ENCODE measurements at regions not wholly inside any gene's neighbourhood (a gene's known extent, or its start where the extent isn't known, plus 50 kb on each side); places are given as distances from the start of the nearest gene placed in this dataset.

DNA sequence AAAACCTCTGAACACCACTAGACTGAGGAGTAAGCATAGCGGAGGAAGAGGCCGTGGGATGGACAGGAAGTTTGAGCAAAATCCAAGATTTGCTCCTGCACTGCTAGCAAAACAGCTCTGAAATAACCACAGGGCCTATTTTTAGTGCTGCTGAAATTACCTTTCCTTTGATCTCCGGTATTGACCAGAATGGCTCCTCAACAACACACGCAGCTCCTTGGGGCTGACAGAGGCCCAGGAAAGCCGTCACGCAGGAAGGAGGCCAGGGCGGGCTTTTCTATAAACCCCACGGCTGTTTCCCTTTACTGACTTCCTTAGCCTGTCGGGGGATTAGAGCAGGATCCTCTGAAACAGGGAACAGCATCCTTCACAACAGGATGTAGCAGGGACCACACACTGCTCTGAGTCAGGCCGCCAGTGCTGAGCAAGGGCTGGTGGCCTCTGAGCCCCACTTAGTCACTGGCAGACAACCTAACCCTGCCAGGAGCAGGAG lies 80.8 kb upstream of the LCLAT1 start:
- TF ChIP-seq, protein P1, sequence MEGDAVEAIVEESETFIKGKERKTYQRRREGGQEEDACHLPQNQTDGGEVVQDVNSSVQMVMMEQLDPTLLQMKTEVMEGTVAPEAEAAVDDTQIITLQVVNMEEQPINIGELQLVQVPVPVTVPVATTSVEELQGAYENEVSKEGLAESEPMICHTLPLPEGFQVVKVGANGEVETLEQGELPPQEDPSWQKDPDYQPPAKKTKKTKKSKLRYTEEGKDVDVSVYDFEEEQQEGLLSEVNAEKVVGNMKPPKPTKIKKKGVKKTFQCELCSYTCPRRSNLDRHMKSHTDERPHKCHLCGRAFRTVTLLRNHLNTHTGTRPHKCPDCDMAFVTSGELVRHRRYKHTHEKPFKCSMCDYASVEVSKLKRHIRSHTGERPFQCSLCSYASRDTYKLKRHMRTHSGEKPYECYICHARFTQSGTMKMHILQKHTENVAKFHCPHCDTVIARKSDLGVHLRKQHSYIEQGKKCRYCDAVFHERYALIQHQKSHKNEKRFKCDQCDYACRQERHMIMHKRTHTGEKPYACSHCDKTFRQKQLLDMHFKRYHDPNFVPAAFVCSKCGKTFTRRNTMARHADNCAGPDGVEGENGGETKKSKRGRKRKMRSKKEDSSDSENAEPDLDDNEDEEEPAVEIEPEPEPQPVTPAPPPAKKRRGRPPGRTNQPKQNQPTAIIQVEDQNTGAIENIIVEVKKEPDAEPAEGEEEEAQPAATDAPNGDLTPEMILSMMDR (IDR thresholded peaks at IDR 0.05): no peak
- TF ChIP-seq EZH2 (IDR thresholded peaks at IDR 0.05) (no peak), EZH2phosphoT487 (IDR thresholded peaks at IDR 0.05) (no peak)
